ENCODE measurements at regions not wholly inside any gene's neighbourhood (a gene's known extent, or its start where the extent isn't known, plus 50 kb on each side); places are given as distances from the start of the nearest gene placed in this dataset.
"Not testable (repeated sequence)": the region's sequence is repeated elsewhere in the genome, so short reads cannot be mapped to it uniquely, and the experiment has no call there.

DNA sequence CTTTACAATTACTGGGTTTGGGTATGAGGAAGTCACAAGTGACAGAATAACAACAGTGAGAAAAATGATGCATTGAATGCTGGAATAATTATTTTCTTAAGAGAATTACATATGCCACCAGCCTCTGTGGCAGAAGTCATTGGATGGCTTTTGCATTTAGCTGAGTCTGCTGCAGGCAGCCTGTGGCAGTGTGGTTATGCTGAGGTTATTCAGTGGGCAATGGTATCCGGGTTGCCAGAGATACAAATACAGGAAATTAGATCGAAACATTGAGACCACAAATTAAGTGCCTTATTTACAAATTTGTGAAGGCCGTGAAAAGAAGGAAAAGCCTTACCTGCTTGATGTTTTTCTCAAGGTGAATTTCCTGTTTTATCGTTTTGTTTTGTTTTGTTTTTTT lies 1050.0 kb downstream of the GALC start:
- no peak for DNase-seq

DNA sequence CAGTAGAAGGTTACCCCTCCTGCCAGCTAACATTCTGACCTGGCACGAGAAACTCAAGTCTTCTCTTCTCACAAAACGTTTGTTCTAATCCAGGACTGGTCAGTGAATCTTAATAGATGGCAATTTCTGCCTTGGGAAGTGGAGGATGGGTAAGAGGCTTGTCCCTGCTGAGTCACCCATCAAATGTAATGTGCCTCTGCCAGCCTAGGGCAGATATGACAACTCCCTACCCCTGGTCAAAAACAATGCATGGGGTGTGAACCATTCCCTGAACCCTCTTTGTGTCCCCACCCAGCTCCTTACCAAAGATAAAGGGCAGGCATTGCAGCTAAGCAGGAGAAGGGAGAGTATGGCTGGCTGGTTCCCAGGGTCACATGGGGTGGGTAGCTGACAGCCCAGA lies 1052.9 kb downstream of the GALC start:
- DNase-seq = no peak

DNA sequence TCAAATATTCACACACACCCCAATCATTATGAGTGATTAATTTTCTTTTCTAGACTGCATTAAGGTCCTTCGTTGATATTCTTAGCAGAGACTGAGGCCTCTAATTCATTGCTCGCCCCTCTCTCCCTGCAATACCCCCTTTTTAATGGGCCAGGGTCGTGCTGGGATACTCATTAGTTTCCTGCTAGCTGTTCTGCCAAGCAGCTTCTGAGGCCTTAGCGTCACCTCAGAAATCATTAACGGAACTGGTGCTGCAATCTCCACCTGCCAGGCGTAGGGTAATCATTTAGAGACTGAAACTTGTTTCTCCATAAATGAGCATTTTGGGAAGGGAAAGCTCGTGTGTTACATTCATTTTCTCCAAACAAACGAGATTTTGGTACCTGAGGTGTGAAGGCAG lies 1054.7 kb downstream of the GALC start:
- no peak for DNase-seq

DNA sequence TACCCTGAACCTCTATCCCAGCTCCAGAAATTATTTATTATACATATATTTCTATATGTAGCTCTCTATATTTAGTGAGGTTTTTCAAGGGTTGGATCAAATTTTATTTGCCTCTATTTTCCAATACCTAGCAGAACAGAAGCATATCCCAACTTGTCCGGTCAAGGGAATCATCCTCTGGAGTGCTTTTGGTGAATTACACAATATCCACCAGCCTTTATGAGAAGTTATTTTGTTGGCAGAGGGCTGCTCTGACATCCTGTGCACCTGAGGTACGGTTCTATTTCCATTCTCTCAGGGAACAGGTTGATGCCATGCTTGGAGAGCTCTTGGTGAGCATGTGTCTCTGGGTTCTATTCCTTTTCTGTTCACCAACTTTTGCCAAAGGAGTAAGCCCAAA lies 1056.4 kb downstream of the GALC start:
- DNase-seq = no peak

DNA sequence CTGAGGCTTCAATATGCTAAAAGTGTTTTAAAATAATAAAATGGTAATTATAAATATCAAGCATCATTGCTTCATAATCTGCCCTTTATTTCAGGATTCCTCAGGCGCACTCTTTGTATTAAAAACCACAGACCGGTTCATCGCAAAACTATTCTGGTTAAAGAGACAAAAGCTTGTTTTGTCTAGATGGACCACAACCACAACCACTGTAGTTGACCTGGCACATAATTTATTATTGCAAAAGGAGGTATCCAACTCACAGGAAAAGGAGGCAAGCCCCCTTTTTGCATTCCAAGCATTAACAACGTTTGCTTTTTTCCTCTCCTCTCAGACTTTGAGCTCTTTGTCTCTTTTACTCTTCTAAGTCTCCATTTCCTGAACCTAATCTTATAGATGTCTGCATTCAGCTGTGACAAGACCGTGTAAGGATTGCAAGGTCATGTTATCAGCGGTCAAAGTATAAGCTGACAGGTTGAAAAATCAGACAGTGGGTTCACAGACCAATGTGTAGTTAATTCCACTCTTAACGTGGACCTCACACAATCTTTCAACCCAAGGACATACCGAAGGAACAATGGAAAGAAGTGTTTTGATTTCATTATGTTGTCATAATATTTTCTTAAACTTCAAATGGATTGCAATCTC lies 1057.6 kb downstream of the GALC start:
- DNase-seq = no peak

DNA sequence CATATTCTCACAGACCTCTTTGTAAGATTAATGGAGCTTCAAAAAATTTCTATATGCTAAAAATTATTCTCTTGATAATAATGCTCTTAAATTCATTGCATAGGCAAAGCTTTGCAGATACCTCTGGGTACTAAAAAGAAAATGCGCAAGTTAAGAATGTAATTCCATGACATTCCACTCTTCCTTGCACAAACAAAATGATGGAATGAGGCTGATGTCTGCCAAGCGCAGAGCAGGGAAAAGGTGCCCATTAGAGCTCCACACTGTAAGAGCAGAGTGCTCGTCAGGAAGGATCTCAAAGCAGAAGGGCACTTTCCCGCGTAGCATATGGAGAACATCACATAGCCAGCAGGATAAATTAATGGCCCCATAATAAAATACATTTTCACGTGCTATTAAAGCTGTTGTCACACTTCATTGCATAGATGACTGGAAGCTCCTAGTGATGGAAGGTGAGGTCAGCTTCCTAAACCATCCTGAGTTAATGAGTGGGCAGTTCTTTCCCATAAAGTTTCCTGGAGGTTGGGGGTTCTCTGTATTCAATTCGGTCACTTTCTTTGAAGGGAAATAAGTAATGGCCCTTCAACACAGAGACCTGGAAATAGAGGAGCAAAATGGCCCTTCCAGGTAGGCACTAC lies 1058.9 kb downstream of the GALC start:
- no peak for DNase-seq

DNA sequence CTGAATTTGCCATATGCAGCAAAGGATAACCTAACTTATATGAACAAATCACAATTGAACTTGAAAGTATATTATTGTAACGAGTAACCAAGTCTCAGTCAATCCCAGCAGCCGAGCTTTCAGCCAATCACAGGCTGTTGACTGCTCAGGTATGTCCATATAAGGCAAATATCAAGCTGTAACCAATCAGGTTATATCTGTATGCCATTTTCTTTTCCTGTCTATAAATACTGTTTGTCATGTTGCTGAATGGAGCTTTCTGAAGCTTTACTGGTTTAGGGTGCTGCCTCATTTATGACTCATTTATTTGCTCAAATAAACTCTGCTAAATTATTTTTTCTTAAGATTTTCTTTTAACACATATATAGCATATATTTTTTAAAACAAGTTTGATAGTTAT lies 1059.5 kb downstream of the GALC start:
- DNase-seq = no peak

DNA sequence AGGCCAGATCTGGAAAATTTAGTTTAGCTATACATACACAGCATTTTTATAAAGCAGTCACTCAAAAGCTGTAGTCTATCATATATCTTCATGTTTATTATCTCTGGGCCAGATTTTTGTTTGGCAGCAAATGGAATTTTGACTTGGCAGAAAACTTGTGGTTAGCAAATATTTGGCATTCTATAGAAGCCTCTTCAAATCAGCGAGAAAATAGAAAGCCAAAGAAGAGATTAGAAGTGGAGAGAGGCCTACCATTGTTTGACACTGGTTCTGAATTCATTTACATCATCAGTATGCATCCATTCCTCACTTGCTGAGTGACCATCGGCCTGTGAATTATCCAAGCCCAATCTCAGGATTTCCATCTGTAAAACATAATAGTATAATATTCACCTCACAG lies 1077.6 kb downstream of the GALC start:
- no peak for DNase-seq

DNA sequence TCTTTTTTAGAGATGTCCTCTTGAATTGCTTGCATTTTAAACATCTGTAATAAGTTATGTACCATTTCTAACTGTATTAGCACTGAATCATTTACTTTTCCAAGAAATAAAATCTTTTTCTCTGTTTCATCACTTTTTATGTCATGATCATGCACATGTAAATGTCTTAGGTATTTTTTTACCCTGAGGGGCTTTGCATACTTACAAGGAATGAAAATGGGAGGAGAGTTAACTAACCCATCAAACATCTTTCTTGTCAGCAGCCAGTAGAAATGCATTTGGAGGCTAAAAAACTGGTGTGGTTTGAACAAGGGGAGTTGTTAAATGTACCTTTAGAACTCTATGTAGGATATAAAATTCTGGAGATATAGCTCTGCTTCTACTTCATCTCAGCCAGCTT lies 1080.3 kb downstream of the GALC start:
- DNase-seq = no peak

DNA sequence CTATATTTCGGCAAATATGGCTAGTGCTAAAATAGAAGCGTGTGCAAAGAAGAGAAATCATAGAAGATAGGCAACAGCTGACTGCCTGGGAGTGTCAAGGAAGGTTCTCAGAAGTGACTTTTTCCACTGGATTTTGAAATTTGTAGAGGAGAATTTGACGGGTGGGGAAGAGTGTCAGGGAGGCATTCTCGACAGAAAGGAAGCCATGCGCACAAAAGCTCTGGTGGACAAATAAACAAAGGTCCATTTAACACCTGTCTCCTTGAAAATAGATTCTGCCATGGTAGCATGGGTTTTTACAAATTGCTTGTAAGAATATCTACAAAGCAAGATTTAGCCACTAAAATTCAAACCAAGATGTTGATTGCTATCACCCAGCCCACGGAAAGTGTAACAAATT lies 1081.5 kb downstream of the GALC start:
- no peak for DNase-seq

DNA sequence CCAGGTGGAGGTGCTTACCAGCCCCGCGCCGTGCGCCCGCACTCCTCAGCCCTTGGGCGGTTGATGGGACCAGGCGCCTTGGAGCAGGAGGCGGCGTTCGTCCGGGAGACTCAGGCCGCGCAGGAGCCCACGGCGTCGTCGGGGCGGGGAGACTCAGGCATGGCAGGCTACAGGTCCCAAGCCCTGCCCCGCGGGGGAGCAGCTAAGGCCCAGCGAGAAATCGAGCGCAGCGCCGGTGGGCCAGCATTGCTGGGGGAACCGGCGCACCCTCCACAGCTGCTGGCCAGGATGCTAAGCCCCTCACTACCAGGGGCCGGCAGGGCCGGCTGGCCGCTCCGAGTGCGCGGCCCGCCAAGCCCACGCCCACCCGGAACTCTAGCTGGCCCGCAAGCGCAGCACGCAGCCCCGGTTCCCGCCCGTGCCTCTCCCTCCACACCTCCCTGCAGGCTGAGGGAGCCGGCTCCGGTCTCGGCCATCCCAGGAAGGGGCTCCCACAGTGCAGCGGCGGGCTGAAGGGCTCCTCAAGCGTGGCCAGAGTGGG lies 1087.5 kb downstream of the GALC start:
- DNase-seq = not testable (repeated sequence)

DNA sequence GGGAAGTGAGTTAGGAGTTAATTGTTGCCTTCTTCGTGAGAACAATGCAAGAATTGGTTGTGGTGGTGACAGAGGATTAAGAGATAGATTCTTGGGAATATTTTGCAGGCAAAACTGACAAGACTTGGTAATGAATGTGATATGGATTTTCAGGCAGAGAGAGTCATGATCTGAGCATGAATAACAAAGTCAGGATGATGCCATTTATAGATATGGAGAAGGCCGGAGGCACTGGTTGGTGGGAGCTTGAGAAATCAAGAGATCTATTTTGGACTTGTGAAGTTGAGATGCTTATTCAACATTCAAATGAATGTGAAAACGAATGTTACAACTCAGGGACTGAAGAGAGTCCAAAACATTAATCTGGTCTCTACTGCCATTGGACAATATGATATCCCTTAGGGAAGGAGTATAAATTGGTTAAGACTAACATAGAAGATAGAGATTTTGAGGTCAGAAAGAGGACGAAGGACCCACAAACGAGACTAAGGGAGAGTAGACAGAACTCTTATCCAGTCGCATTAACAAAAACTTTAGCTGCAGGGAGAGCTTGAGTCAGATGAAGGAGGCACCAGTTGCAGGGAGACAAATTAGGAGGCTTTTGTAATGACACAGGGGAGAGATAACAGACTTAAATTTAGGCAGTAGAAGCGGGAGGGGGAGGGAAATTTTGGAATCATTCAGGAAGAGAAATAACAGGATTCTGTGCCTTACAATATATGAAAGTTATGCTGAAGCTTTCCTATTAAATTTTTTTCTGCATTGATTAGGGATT lies 1090.6 kb downstream of the GALC start:
- no peak for DNase-seq

DNA sequence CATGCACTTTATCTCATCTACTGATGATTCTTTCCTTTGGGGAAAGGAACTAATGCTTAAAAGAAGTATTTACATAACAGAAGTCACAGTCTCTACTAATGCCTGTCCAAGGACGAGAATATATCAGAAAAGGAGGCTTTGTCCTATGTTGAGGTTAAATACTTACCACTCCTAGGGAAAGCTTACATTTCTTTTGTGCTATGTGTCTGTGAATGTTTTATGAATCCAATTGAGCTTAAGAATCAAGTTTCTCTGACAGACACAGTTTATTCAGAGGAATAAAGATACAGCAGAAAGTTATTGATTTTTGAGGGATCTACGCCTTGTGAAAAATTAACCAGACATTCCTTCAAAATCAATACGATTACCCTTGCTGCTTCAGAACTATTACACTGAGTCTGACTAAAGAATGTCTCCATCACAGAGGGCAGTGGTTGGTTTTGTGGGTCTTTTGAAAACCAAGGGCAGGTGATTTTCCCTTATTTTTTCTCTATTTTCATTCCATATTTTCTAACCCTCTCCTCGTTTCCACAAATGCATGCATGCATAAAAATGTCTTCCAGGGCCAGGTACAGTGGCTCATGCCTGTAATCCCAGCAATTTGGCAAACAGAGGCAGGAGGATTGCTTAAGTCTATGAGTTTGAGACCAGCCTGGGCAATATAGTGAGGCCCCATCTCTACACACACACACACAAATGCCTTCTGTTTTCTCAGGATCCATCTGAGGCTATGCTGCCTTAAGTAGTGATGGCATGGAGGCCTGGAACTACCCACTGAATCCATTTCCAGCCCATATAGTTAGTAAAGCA lies 1095.1 kb downstream of the GALC start:
- no peak for DNase-seq

DNA sequence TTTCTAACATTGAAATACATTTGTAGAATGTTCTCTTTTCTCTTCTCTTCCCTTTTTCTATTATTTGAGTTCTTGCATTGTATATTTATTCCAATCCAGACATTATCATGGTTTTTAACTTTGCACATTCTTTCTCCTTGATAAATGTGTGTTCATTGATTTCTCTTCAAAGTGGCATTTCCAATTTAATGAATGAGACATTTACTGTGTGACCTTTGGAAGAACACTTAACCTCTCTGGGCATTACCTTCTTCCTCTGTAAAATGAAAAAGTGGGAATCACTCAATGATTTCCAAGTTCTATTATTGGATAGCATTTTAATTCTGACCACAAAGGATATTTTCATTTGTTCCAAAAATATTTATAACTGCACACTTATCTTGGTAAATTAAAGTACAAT lies 1095.8 kb downstream of the GALC start:
- DNase-seq = no peak

DNA sequence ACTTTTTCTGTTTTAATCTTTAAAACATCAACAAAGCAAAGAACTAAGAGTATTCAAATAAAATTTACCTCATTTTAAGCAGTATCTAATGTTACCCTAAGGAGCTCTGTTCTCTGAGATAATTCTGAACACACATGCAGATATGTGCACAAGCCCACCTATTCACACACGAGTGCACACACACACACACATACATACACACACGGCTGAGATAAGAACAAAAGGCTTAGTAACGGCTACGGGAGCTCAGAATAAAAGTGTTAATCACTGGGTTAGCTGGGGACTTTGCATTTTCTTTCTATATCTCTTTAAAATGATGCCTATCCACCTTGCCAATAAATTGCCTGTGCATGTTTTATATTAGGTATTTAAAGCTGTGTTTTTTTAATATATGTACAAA lies 1096.3 kb downstream of the GALC start:
- DNase-seq = no peak

DNA sequence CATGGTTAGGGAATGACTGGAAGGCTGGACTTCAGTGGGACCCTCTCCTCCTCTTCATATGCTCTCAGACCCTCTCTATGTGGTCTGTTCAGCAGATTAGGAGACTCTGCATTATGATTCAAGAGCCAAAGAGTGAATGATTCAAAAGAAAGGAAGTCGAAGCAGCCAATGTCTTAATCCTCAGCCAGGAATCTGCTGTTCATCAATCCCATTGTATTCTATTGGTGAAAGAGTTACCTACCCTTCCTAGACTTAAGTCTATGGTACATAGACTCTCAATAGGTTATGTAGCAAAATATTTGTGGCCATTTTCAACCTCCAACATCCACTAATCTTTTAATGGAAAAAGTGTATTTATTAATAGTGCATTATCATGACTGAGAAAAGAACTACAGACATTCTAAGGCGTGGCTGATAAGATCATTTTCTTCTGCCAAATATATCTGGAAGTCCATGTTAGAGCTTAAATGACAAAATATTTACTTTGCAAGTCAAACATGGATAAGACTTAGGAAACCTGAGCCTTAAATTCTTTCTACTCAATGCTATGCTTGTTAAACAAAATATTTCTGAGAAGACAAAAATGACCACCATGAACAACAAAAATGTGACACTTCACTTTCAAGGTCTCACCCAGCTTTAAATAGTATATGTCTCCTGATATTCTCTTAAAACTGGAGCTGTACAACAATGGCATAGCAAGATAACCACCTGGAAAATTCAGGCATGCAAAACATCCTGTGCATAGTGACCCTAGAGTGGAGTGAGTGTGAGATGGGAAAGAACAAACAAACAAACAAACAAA lies 1100.6 kb downstream of the GALC start:
- no peak for DNase-seq

DNA sequence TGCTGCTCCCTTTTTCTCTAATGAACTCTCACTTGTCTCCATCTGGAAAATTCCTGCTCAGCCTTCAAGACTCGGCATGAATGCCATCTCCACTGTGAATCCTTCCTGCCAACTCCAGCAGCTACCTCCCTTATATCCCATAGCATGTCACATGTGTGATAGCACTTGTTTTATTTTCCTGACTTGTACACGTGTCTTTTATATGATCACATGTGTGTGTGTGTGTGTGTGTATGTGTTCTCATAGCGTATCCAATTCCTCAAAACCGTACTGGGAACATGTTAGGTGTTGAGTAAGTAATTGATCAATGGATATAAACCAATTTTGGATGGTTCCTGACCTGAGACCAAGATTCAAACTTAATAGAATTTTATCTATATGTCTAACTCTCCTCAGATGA lies 1107.7 kb downstream of the GALC start:
- DNase-seq = no peak

DNA sequence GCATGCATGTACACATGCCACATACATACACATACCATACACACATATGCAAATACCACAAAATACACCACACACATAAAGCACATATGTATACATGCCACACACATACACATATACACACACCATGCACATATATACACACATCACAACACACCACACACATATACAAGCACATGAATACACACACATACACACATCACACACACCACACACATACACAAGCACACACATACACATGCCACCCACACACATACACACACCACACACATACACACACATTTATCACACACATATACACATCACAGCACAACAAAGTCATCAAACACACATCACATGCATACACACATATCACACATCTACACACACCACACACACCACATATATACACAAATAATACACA lies 1108.5 kb downstream of the GALC start:
- no peak for DNase-seq

DNA sequence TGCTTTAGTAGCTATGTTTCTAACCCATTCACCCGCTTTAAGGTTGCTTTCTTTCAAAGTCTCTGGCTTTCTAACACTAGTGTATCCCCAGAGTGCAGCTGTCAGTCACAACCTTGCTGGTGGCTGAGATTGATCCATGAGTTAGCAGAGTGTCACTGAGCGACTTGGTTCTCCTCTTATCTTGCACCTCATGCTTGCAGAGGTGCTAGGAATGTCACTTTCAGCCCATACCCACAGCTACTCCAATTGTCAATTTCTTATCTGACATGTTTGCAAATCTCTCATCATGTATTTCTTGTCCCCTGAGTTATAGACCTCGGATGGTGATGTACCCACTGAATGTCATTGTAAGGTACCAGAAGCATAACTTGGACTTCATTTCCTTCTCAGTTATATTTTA lies 1110.2 kb downstream of the GALC start:
- no peak for DNase-seq

DNA sequence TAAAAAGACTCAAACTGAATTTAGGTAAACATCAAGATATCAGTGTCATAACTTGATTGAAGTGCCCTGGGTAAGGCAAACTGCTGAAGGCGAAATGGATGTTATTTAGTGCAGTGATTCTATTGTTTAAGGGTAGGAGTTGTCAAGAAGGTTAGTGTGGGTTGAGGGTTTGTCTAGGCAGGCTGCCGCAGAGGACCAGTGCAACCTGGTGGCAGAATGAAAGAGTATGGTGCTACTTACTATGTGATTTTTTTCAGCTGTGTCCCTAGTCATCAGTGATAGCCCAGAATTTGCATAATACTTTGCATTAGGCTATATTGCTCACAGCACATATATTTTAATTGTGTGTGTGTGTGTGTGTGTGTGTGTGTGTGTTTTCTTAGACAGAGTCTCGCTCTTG lies 1127.0 kb downstream of the GALC start:
- DNase-seq = no peak

DNA sequence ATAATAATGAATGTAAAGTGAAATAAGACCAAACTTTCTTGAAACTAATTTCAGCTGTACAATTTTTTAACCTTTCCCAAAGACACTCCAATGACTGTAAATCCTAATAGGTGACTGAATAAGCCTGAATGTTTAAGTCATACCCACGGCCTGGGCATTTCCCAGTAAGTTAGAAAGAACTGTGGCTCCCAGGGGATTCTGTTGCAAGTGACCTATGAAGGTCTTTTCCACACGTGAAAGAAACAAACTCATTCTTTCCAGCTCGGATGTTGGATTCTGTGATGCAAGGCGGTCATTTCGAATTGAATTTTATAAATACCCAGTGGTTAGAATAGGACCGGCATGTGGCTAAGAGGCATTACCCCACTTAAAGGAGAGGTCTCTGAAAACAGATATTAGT lies 1134.4 kb downstream of the GALC start:
- DNase-seq = no peak

DNA sequence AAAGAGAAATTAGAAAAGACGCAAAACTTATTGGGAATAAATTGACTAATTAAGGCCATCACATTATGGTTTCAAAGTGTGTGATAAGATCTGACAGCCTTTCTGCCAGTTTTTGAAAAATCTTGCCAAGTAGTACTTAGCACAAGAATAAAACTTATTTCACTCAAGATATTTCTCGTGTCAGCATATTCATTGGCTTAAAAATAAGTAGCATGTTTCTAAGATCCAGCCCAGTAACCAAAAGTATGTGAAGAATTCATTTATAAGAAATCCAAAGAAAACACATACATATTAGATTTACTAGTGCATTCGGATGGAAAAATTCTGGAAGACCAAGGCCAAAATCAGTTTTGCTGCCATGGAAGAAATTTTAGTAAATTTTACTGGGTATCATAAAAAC lies 1135.0 kb downstream of the GALC start:
- DNase-seq = no peak
